NCI-H2171 (cell line): ENCODE measurements at regions not wholly inside any gene's neighbourhood (a gene's known extent, or its start where the extent isn't known, plus 50 kb on each side); places are given as distances from the start of the nearest gene placed in this dataset.

Experiments
- DNase-seq: peaks from one replicate; lab custom pipeline; 2025; lab: John Stamatoyannopoulos, UW

GRCh38 chr20:41670631-41671030 is 52.5 kb upstream of the CHD6 start:
- no peak for DNase-seq

- DNase-seq: no peak
Measured at GRCh38 chr20:41669708-41670263, 51.6 kb upstream of the CHD6 start.

- no peak for DNase-seq
Measured at GRCh38 chr20:41668057-41668749, 50.0 kb upstream of the CHD6 start.
